Suprapubic skin (tissue), 4 donors: ENCODE measurements at regions not wholly inside any gene's neighbourhood (a gene's known extent, or its start where the extent isn't known, plus 50 kb on each side); places are given as distances from the start of the nearest gene placed in this dataset.

Experiments used
- POLR2A ChIP-seq, 2 donors: fragments of 450-650 bp; IDR thresholded peaks; one replicate each; pipeline ENCODE4 v1.6.1; 2017; ENCODE audit warnings: antibody characterized with exemption in 2 of 2, mild to moderate bottlenecking in 2 of 2, moderate library complexity in 2 of 2
- POLR2AphosphoS5 ChIP-seq, 3 donors: sonication (generic); formaldehyde crosslinking; IDR thresholded peaks; one replicate each; pipeline ENCODE4 v1.6.1; 2017; ENCODE audit warnings: antibody characterized with exemption in 3 of 3
- TF ChIP-seq, protein P1 (sequence below), 2 donors: fragments of 200-600 bp in 1 of 2; fragments of 450-650 bp in 1 of 2; sonication (generic) in 1 of 2; IDR thresholded peaks; one replicate each; pipeline ENCODE4 v1.5.1; 2016 to 2019; ENCODE audit warnings: antibody characterized with exemption in 2 of 2, mild to moderate bottlenecking in 1 of 2, moderate library complexity in 1 of 2

DNA sequence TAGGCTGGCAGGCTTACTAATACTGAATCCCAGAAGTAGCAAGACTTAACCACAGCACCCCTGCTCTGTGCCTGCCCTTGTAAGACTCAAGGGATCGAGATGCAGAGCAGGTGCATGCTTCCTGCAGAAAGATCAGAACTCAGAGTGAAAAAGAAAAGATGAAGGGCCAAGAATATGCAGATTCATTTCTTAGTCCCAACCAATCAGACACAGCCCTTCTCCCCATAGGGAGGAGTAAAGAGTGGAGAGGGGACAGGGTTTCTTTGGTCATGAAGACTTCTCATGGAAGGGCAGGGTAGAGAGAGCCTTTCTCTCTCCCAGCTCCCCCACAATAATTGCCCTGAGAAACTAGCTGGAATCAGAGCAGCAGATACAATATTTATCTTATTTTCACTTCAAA lies 105.6 kb upstream of the MB21D2 start:
- no peak for TF ChIP-seq POLR2A (IDR thresholded peaks at IDR 0.05)
- TF ChIP-seq, protein P1, sequence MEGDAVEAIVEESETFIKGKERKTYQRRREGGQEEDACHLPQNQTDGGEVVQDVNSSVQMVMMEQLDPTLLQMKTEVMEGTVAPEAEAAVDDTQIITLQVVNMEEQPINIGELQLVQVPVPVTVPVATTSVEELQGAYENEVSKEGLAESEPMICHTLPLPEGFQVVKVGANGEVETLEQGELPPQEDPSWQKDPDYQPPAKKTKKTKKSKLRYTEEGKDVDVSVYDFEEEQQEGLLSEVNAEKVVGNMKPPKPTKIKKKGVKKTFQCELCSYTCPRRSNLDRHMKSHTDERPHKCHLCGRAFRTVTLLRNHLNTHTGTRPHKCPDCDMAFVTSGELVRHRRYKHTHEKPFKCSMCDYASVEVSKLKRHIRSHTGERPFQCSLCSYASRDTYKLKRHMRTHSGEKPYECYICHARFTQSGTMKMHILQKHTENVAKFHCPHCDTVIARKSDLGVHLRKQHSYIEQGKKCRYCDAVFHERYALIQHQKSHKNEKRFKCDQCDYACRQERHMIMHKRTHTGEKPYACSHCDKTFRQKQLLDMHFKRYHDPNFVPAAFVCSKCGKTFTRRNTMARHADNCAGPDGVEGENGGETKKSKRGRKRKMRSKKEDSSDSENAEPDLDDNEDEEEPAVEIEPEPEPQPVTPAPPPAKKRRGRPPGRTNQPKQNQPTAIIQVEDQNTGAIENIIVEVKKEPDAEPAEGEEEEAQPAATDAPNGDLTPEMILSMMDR (IDR thresholded peaks at IDR 0.05), result no peak
- no peak for TF ChIP-seq POLR2AphosphoS5 (IDR thresholded peaks at IDR 0.05)
